Lower leg skin (tissue), 3 donors: ENCODE measurements at regions not wholly inside any gene's neighbourhood (a gene's known extent, or its start where the extent isn't known, plus 50 kb on each side); places are given as distances from the start of the nearest gene placed in this dataset.

Experiments used
- POLR2A ChIP-seq, 2 donors: fragments of 450-650 bp; IDR thresholded peaks; one replicate each; pipeline ENCODE4 v1.6.1; 2016 to 2017; ENCODE audit warnings: antibody characterized with exemption in 2 of 2, mild to moderate bottlenecking in 1 of 2, moderate library complexity in 1 of 2
- TF ChIP-seq, protein P1 (sequence below), 3 donors: fragments of 450-650 bp; IDR thresholded peaks; one replicate each; pipeline ENCODE4 v1.5.1; 2016; ENCODE audit warnings: antibody characterized with exemption in 3 of 3, mild to moderate bottlenecking in 3 of 3, moderate library complexity in 2 of 3

DNA sequence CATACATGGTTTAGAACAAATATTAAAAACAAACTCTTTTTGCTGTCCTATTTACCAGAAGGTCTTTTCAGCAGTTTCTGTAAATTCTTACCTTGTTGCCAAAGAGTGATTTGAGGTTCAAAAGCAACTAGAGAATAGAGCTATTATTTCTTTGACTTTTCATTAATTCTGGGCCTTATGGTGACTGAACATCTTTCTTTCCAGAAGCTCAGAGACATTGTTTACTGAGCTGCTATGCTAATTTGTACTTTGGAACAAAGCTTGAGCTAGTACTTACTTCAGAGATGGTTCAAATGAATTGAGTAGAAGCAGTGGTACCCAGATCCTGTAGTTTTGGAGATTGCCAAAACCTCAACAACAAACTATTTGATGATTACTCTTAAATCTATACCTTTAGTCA is 331.2 kb downstream of the SPRY2 start:
- no peak for TF ChIP-seq POLR2A (IDR thresholded peaks at IDR 0.05)
- TF ChIP-seq, protein P1, sequence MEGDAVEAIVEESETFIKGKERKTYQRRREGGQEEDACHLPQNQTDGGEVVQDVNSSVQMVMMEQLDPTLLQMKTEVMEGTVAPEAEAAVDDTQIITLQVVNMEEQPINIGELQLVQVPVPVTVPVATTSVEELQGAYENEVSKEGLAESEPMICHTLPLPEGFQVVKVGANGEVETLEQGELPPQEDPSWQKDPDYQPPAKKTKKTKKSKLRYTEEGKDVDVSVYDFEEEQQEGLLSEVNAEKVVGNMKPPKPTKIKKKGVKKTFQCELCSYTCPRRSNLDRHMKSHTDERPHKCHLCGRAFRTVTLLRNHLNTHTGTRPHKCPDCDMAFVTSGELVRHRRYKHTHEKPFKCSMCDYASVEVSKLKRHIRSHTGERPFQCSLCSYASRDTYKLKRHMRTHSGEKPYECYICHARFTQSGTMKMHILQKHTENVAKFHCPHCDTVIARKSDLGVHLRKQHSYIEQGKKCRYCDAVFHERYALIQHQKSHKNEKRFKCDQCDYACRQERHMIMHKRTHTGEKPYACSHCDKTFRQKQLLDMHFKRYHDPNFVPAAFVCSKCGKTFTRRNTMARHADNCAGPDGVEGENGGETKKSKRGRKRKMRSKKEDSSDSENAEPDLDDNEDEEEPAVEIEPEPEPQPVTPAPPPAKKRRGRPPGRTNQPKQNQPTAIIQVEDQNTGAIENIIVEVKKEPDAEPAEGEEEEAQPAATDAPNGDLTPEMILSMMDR (IDR thresholded peaks at IDR 0.05) = no peak
